GM23338 (cell line): ENCODE measurements at regions not wholly inside any gene's neighbourhood (a gene's known extent, or its start where the extent isn't known, plus 50 kb on each side); places are given as distances from the start of the nearest gene placed in this dataset.

Experiments used
- ATAC-seq: fragments of 200-7000 bp; cut with Tn5 transposase; 3 replicates; pipeline ENCODE4 v1.9.1; 2020
- DNase-seq: peaks from one replicate; pipeline ENCODE4 v3.0.0-alpha.2; 2015; ENCODE audit warnings: low spot score
- H2AFZ ChIP-seq: fragments of 200-600 bp; sonication (generic); 2 replicates; pipeline ENCODE4 v1.8.0; 2016; ENCODE audit warnings: antibody characterized with exemption, mild to moderate bottlenecking, moderate library complexity
- H3F3A ChIP-seq: fragments of 200-600 bp; sonication (generic); replicated peaks from 2 replicates; pipeline ENCODE4 v1.8.0; 2017; ENCODE audit warnings: antibody characterized with exemption, mixed run types, low read depth
- H3K27ac ChIP-seq: fragments of 200-600 bp; sonication (generic); 2 replicates; pipeline ENCODE4 v1.6.1; 2016; ENCODE audit warnings: low read depth
- H3K27me3 ChIP-seq: fragments of 200-600 bp; sonication (generic); 2 replicates; pipeline ENCODE4 v1.8.0; 2016; ENCODE audit warnings: mild to moderate bottlenecking, mixed run types, moderate library complexity; ENCODE audit not compliant: insufficient read depth
- H3K36me3 ChIP-seq: fragments of 200-600 bp; sonication (generic); 2 replicates; pipeline ENCODE4 v1.8.0; 2016; ENCODE audit warnings: mild to moderate bottlenecking; ENCODE audit not compliant: insufficient read depth
- H3K4me1 ChIP-seq: fragments of 200-600 bp; sonication (generic); 2 replicates; pipeline ENCODE4 v1.8.0; 2016; ENCODE audit warnings: mild to moderate bottlenecking, moderate library complexity; ENCODE audit not compliant: insufficient read depth
- H3K4me2 ChIP-seq: fragments of 200-600 bp; sonication (generic); 2 replicates; pipeline ENCODE4 v1.7.1; 2017; ENCODE audit warnings: mixed run types
- H3K4me3 ChIP-seq: fragments of 200-600 bp; sonication (generic); 2 replicates; pipeline ENCODE4 v1.6.1; 2016; ENCODE audit warnings: mixed run types
- H3K79me2 ChIP-seq: fragments of 200-600 bp; sonication (generic); replicated peaks from 2 replicates; pipeline ENCODE4 v1.8.0; 2017; ENCODE audit warnings: mild to moderate bottlenecking; ENCODE audit not compliant: insufficient read depth
- H3K9me2 ChIP-seq: fragments of 200-600 bp; sonication (generic); 2 replicates; pipeline ENCODE4 v1.8.0; 2017; ENCODE audit not compliant: insufficient read depth
- H4K20me1 ChIP-seq: fragments of 200-600 bp; sonication (generic); replicated peaks from 2 replicates; pipeline ENCODE4 v1.8.0; 2017; ENCODE audit warnings: mild to moderate bottlenecking; ENCODE audit not compliant: insufficient read depth
- H3K27ac Mint-ChIP-seq: 2 replicates; pipeline ENCODE4 v1.8.0; 2020; ENCODE audit warnings: inconsistent platforms, mild to moderate bottlenecking, moderate library complexity, mixed read lengths
- H3K27me3 Mint-ChIP-seq: 3 replicates; pipeline ENCODE4 v1.8.0; 2022; ENCODE audit warnings: low read depth, mild to moderate bottlenecking, moderate library complexity, mixed read lengths, inconsistent platforms; ENCODE audit not compliant: insufficient read depth, poor library complexity
- H3K36me3 Mint-ChIP-seq: 3 replicates; pipeline ENCODE4 v1.8.0; 2021; ENCODE audit warnings: low read depth, mild to moderate bottlenecking, inconsistent platforms, moderate library complexity, mixed read lengths
- H3K4me1 Mint-ChIP-seq: 3 replicates; pipeline ENCODE4 v1.8.0; 2020; ENCODE audit warnings: mild to moderate bottlenecking, inconsistent platforms, mixed read lengths
- H3K4me3 Mint-ChIP-seq: 3 replicates; pipeline ENCODE4 v1.8.0; 2021; ENCODE audit warnings: moderate library complexity, mild to moderate bottlenecking, inconsistent platforms, mixed read lengths
- H3K9me3 Mint-ChIP-seq: 3 replicates; pipeline ENCODE4 v1.8.0; 2020; ENCODE audit warnings: moderate library complexity, mild to moderate bottlenecking, inconsistent platforms, mixed read lengths
- EZH2 ChIP-seq: fragments of 200-600 bp; sonication (generic); IDR thresholded peaks from one replicate; pipeline ENCODE4 v1.8.0; 2017; ENCODE audit warnings: antibody characterized with exemption, mild to moderate bottlenecking, low read depth; ENCODE audit not compliant: unreplicated experiment
- EZH2phosphoT487 ChIP-seq: fragments of 200-600 bp; sonication (generic); IDR thresholded peaks from one replicate; pipeline ENCODE4 v1.8.1; 2018; ENCODE audit warnings: antibody characterized with exemption; ENCODE audit not compliant: unreplicated experiment
- JUNB ChIP-seq: IDR thresholded peaks from one replicate; pipeline ENCODE4 v1.6.1; 2016; ENCODE audit warnings: antibody characterized with exemption; ENCODE audit not compliant: unreplicated experiment
- NANOG ChIP-seq: IDR thresholded peaks from 2 replicates; pipeline ENCODE4 v1.6.1; 2016; ENCODE audit warnings: antibody characterized with exemption, borderline replicate concordance
- ZNF114 ChIP-seq: fragments of 250-450 bp; sonication (Bioruptor Pico); IDR thresholded peaks from 2 replicates; pipeline ENCODE4 v1.5.0; 2020; ENCODE audit warnings: mild to moderate bottlenecking, moderate library complexity
- ZNF462 ChIP-seq: fragments of 250-450 bp; sonication (Bioruptor Pico); IDR thresholded peaks from 2 replicates; pipeline ENCODE4 v1.5.0; 2020; ENCODE audit warnings: mild to moderate bottlenecking, moderate library complexity

GRCh38 chr7:17690030-17690429 lies 250.3 kb downstream of the SNX13 start:
- TF ChIP-seq ZNF462 (CRISPR knock-in tag) = no peak
- H3K4me3 ChIP-seq = no peak overlapping the region
- no peaks in the 10 kb centered on the region for H3K27me3 Mint-ChIP-seq
- H3K9me2 ChIP-seq = peaks cover 9% of the 10 kb centered on the region; the same call in 1 of the 2 replicates
- H3F3A ChIP-seq = no peaks in the 10 kb centered on the region
- H3K36me3 Mint-ChIP-seq = no peaks in the 10 kb centered on the region; the same call in 2 of the 3 replicates
- DNase-seq (no peak), ATAC-seq (no peak)
- no peaks in the 10 kb centered on the region for H3K4me1 ChIP-seq
- H3K36me3 ChIP-seq = no peaks in the 10 kb centered on the region
- no peak overlapping the region for H3K27ac Mint-ChIP-seq
- no peaks in the 10 kb centered on the region for H3K4me1 Mint-ChIP-seq
- no peaks in the 10 kb centered on the region for H4K20me1 ChIP-seq
- no peaks in the 10 kb centered on the region for H3K27me3 ChIP-seq
- H3K4me3 Mint-ChIP-seq = no peak overlapping the region
- H3K4me2 ChIP-seq = no peak overlapping the region
- 0 out of 2 replicates have a peak overlapping the region, but pooled peaks have one; percentile 23 for H2AFZ ChIP-seq
- peaks cover 3% of the 10 kb centered on the region; the same call in 1 of the 3 replicates for H3K9me3 Mint-ChIP-seq
- no peak overlapping the region for H3K27ac ChIP-seq
- H3K79me2 ChIP-seq = no peaks in the 10 kb centered on the region

- H3K79me2 ChIP-seq = no peaks in the 10 kb centered on the region
- H3K36me3 ChIP-seq = no peaks in the 10 kb centered on the region
- H3K4me3 ChIP-seq = no peak overlapping the region
- peaks cover 6% of the 10 kb centered on the region; the same call in 1 of the 2 replicates for H3K9me2 ChIP-seq
- H3K4me1 Mint-ChIP-seq = no peaks in the 10 kb centered on the region
- no peaks in the 10 kb centered on the region for H4K20me1 ChIP-seq
- H3K9me3 Mint-ChIP-seq = peaks cover 24% of the 10 kb centered on the region
- no peaks in the 10 kb centered on the region for H3F3A ChIP-seq
- no peaks in the 10 kb centered on the region for H3K27me3 Mint-ChIP-seq
- H3K4me3 Mint-ChIP-seq = no peak overlapping the region
- no peak overlapping the region for H3K27ac ChIP-seq
- no peak overlapping the region for H3K27ac Mint-ChIP-seq
- H3K4me1 ChIP-seq = no peaks in the 10 kb centered on the region
- H2AFZ ChIP-seq = peak overlapping the region; percentile 36; the same call in 1 of the 2 replicates
- ATAC-seq (no peak), DNase-seq (no peak)
- H3K27me3 ChIP-seq = no peaks in the 10 kb centered on the region
- H3K36me3 Mint-ChIP-seq = peaks cover 12% of the 10 kb centered on the region
- H3K4me2 ChIP-seq = no peak overlapping the region
- TF ChIP-seq EZH2 (no peak), NANOG (no peak), JUNB (no peak), EZH2phosphoT487 (no peak), ZNF462 (CRISPR knock-in tag) (no peak), ZNF114 (CRISPR knock-in tag) (no peak)
Observed at GRCh38 chr7:17696422-17696821, 243.9 kb downstream of the SNX13 start.
